HuH-7 (cell line): ENCODE measurements at regions not wholly inside any gene's neighbourhood (a gene's known extent, or its start where the extent isn't known, plus 50 kb on each side); places are given as distances from the start of the nearest gene placed in this dataset.

ENCODE experiments used
- DNase-seq: peaks from one replicate; pipeline ENCODE4 v3.0.0; 2011; ENCODE audit warnings: low spot score

GRCh38 chr4:122305853-122306252 lies 73.0 kb upstream of the ADAD1 start:
- no peak for DNase-seq

GRCh38 chr4:122309988-122310626 lies 68.7 kb upstream of the ADAD1 start:
- DNase-seq, result no peak

- DNase-seq, result no peak
Observed at GRCh38 chr4:122313006-122313646, 65.7 kb upstream of the ADAD1 start.

- no peak for DNase-seq
Observed at GRCh38 chr4:122326908-122327307, 51.9 kb upstream of the ADAD1 start.

- no peak for DNase-seq
Observed at GRCh38 chr4:122328893-122329292, 49.9 kb upstream of the ADAD1 start.
